Testis (tissue), 2 donors: ENCODE measurements at regions not wholly inside any gene's neighbourhood (a gene's known extent, or its start where the extent isn't known, plus 50 kb on each side); places are given as distances from the start of the nearest gene placed in this dataset.

Experiments used
- CTCF ChIP-seq, 3 experiments: fragments of 450-650 bp in 2 of 3; fragments of 200-600 bp in 1 of 3; sonication (generic) in 1 of 3; IDR thresholded peaks; one replicate each; pipeline ENCODE4 v1.5.1; 2016 to 2019; ENCODE audit warnings: antibody characterized with exemption in 3 of 3, mild to moderate bottlenecking in 2 of 3, moderate library complexity in 1 of 3
- POLR2A ChIP-seq: fragments of 450-650 bp; IDR thresholded peaks from one replicate; pipeline ENCODE4 v1.6.1; 2017; ENCODE audit warnings: antibody characterized with exemption, mild to moderate bottlenecking, moderate library complexity

GRCh38 chr6:121678245-121678644 lies 242.8 kb downstream of the GJA1 start:
- TF ChIP-seq CTCF (IDR thresholded peaks at IDR 0.05): no peak
- no peak for TF ChIP-seq POLR2A
